ENCODE measurements at regions not wholly inside any gene's neighbourhood (a gene's known extent, or its start where the extent isn't known, plus 50 kb on each side); places are given as distances from the start of the nearest gene placed in this dataset.
"Not testable (repeated sequence)": the region's sequence is repeated elsewhere in the genome, so short reads cannot be mapped to it uniquely, and the experiment has no call there.

- POLR2A ChIA-PET = no interaction called here
- no peak overlapping the region for H3K4me3 Mint-ChIP-seq
- DNase-seq (peak in 1 of 10 donors; percentile 58), ATAC-seq (no peak)
- peaks cover 0 to 1% (median 0%) of the 10 kb centered on the region in 5 donors for H3K27me3 Mint-ChIP-seq
- H3K27ac Mint-ChIP-seq = peak overlapping the region in 1 of 10 donors; percentile 34
- peaks cover 0 to 11% (median 0%) of the 10 kb centered on the region in 3 donors for H3K36me3 Mint-ChIP-seq
- peaks cover 0 to 2% (median 0%) of the 10 kb centered on the region in 4 donors for H3K4me1 Mint-ChIP-seq
- peaks cover 0 to 14% (median 10%) of the 10 kb centered on the region in 9 donors for H3K9me3 Mint-ChIP-seq
These were observed 199.2 kb upstream of the NEGR1 start for GRCh38 chr1:72481420-72481970.

GRCh38 chr1:72466376-72466775 lies 184.0 kb upstream of the NEGR1 start:
- H3K27ac Mint-ChIP-seq = no peak overlapping the region
- DNase-seq (no peak), ATAC-seq (no peak)
- POLR2A ChIA-PET = interaction anchor here (0.7 kb wide), 1 partner anchor 27 kb away, joined by 3 read pairs; no protein-coding TSS in a partner anchor
- no peak overlapping the region for H3K4me3 Mint-ChIP-seq
- no peaks in the 10 kb centered on the region for H3K27me3 Mint-ChIP-seq
- H3K4me1 Mint-ChIP-seq = no peaks in the 10 kb centered on the region
- no peaks in the 10 kb centered on the region for H3K36me3 Mint-ChIP-seq
- peaks cover 0 to 10% (median 0%) of the 10 kb centered on the region in 9 donors for H3K9me3 Mint-ChIP-seq

- H3K27ac Mint-ChIP-seq = no peak overlapping the region
- H3K4me1 Mint-ChIP-seq = no peaks in the 10 kb centered on the region
- H3K9me3 Mint-ChIP-seq = peaks cover 0 to 11% (median 4%) of the 10 kb centered on the region in 9 donors
- H3K4me3 Mint-ChIP-seq = no peak overlapping the region
- no peak for ATAC-seq
- no peak for DNase-seq
- no peaks in the 10 kb centered on the region for H3K36me3 Mint-ChIP-seq
- H3K27me3 Mint-ChIP-seq = no peaks in the 10 kb centered on the region
- POLR2A ChIA-PET = no interaction called here
These were observed 180.0 kb upstream of the NEGR1 start for GRCh38 chr1:72462186-72462905.

- ATAC-seq = no peak
- H3K4me3 Mint-ChIP-seq = no peak overlapping the region
- H3K36me3 Mint-ChIP-seq = no peaks in the 10 kb centered on the region
- no peaks in the 10 kb centered on the region for H3K27me3 Mint-ChIP-seq
- no peak overlapping the region for H3K27ac Mint-ChIP-seq
- no peaks in the 10 kb centered on the region for H3K4me1 Mint-ChIP-seq
- peaks cover 0 to 11% (median 3%) of the 10 kb centered on the region in 9 donors for H3K9me3 Mint-ChIP-seq
- POLR2A ChIA-PET = no interaction called here
- no peak for DNase-seq
These were observed 159.9 kb upstream of the NEGR1 start for GRCh38 chr1:72442262-72442661.

DNA sequence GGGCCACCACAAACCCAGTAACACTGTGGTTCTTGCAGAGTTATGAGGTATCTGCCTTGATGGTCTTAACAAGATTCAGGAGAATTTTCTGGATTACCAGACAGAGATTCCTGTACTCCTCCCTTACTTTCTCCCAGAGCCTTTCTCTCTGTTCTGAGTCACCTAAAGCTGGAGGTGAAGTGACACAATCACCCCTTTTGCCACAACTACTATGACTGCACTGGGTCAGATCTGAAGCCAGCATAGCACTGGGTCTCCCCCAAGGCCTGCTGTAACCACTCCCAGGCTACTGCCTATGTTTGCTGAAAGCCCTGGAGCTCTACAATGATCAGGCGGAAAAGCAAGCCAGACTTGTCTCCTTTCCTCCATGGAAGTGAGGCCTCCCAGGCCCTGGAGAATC lies 156.7 kb upstream of the NEGR1 start:
- Mint-ChIP-seq H3K27me3 (no peaks in the 10 kb centered on the region), H3K27ac (no peak overlapping the region), H3K9me3 (peaks cover 0 to 7% (median 0%) of the 10 kb centered on the region in 9 donors), H3K4me1 (no peaks in the 10 kb centered on the region), H3K36me3 (no peaks in the 10 kb centered on the region), H3K4me3 (no peak overlapping the region)
- ATAC-seq = no peak
- POLR2A ChIA-PET = interaction anchor here (0.5 kb wide), 1 partner anchor 28 kb away, joined by 3 read pairs; no protein-coding TSS in a partner anchor
- DNase-seq = no peak

GRCh38 chr1:72438270-72438669 lies 155.9 kb upstream of the NEGR1 start:
- POLR2A ChIA-PET = no interaction called here
- Mint-ChIP-seq H3K27me3 (no peaks in the 10 kb centered on the region), H3K4me3 (no peak overlapping the region), H3K27ac (no peak overlapping the region), H3K4me1 (no peaks in the 10 kb centered on the region), H3K36me3 (no peaks in the 10 kb centered on the region), H3K9me3 (peaks cover 0 to 7% (median 0%) of the 10 kb centered on the region in 9 donors)
- ATAC-seq (no peak), DNase-seq (no peak)

DNA sequence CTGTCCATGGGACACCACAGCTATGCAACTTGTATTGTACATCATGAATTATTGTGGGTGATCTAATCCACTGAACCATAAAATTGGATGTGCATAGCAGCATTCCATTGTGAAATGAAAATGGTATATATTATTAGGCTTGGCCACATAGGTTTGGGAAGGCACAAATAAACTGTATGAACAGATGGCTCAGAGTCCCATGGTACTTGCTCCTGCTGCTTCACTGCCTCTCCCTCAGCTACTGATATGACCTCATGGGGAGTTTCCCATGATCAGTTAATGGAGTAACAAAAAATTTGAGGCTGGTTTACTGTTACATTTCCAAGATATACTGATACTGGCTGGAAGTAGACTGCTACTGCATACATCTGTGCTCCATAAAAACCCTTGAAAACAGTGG lies 152.7 kb upstream of the NEGR1 start:
- no peak for DNase-seq
- H3K36me3 Mint-ChIP-seq = no peaks in the 10 kb centered on the region
- H3K4me3 Mint-ChIP-seq = no peak overlapping the region
- H3K9me3 Mint-ChIP-seq = peaks cover 0 to 7% (median under 1%) of the 10 kb centered on the region in 9 donors
- POLR2A ChIA-PET = no interaction called here
- H3K27me3 Mint-ChIP-seq = no peaks in the 10 kb centered on the region
- no peak for ATAC-seq
- H3K27ac Mint-ChIP-seq = no peak overlapping the region
- no peaks in the 10 kb centered on the region for H3K4me1 Mint-ChIP-seq

DNA sequence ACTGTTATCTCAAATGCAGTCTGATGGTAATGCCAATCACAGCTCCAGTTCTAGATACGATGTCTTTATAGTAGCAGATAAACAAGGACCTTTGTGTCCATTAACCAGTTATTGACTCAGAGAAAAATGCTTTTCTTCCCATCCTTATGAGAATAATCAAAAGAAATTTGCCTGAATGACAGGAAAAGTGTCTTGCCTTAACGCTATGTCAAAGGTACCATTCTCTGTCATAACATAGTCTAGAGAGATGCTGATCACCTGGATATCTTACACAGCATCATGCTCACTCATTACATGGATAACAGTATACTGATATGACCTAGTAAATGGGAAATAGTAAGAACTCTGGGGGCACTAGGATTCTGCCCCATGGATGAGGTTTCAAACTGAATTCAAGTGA lies 151.7 kb upstream of the NEGR1 start:
- Mint-ChIP-seq H3K9me3 (peaks cover 0 to 7% (median 4%) of the 10 kb centered on the region in 9 donors), H3K4me1 (no peaks in the 10 kb centered on the region), H3K4me3 (no peak overlapping the region), H3K36me3 (no peaks in the 10 kb centered on the region), H3K27ac (no peak overlapping the region), H3K27me3 (no peaks in the 10 kb centered on the region)
- POLR2A ChIA-PET = no interaction called here
- no peak for ATAC-seq
- DNase-seq = no peak

GRCh38 chr1:72433591-72433990 lies 151.3 kb upstream of the NEGR1 start:
- POLR2A ChIA-PET = no interaction called here
- ATAC-seq = no peak
- no peak overlapping the region for H3K27ac Mint-ChIP-seq
- H3K9me3 Mint-ChIP-seq = peaks cover 0 to 9% (median 6%) of the 10 kb centered on the region in 9 donors
- no peak overlapping the region for H3K4me3 Mint-ChIP-seq
- no peaks in the 10 kb centered on the region for H3K36me3 Mint-ChIP-seq
- no peaks in the 10 kb centered on the region for H3K27me3 Mint-ChIP-seq
- no peaks in the 10 kb centered on the region for H3K4me1 Mint-ChIP-seq
- no peak for DNase-seq

DNA sequence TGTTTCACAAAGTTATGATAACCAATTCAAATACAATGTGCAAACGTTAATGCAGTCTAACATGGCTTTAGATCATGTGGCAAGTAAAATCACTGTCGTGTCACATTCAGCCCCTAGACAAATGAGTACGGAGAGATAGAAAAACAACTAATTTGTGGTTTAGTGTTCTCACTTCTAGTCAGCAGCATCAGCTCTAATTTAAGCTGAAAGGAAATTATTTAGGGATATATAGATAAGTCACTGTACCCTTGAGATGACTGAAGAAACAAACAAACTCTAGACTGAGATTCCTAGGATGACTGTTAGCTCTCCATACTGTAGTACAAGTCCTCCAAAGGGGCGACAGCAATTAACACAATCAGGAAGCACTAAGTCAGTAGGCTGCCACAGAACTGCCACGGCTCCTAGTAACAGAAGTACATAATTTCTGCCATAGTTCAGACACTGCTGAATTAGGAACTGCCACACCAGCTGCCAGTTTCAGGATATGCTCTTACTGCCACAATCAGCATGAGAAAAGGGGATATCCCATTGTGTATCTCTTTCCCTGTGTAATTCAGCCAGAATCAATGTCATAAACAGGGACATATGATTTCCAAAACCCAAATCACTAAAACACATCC lies 150.4 kb upstream of the NEGR1 start:
- peaks cover 2 to 17% (median 6%) of the 10 kb centered on the region in 9 donors for H3K9me3 Mint-ChIP-seq
- ATAC-seq (no peak), DNase-seq (no peak)
- H3K27me3 Mint-ChIP-seq = no peaks in the 10 kb centered on the region
- no peak overlapping the region for H3K27ac Mint-ChIP-seq
- H3K36me3 Mint-ChIP-seq = no peaks in the 10 kb centered on the region
- POLR2A ChIA-PET = no interaction called here
- no peaks in the 10 kb centered on the region for H3K4me1 Mint-ChIP-seq
- no peak overlapping the region for H3K4me3 Mint-ChIP-seq

DNA sequence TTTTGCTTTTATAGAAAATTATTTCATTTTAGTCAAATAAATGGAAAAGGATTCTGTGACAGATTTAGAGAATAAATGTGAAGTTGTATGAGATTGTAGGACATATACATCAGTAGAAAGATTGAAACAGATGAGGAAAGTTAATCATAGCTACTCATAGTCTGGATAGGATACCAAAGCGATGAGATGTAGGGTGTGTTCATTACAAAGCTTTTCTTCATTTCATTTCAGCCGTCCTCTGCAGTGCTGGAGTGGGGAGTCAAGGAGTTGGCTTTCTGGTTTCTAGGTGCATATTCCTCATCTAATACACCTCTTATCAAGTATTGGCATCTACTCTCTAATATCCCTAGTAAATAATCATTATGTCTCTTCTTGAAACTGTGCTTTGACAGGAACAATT lies 149.5 kb upstream of the NEGR1 start:
- DNase-seq (no peak), ATAC-seq (no peak)
- POLR2A ChIA-PET = no interaction called here
- Mint-ChIP-seq H3K4me1 (no peaks in the 10 kb centered on the region), H3K9me3 (peaks cover 6 to 18% (median 12%) of the 10 kb centered on the region in 9 donors), H3K36me3 (no peaks in the 10 kb centered on the region), H3K4me3 (no peak overlapping the region), H3K27ac (no peak overlapping the region), H3K27me3 (no peaks in the 10 kb centered on the region)

GRCh38 chr1:72428276-72428675 lies 145.9 kb upstream of the NEGR1 start:
- H3K9me3 Mint-ChIP-seq = peaks cover 8 to 26% (median 15%) of the 10 kb centered on the region in 9 donors
- H3K4me1 Mint-ChIP-seq, ATAC-seq, H3K27ac Mint-ChIP-seq, H3K4me3 Mint-ChIP-seq, DNase-seq, POLR2A ChIA-PET, H3K27me3 Mint-ChIP-seq, H3K36me3 Mint-ChIP-seq: not testable (repeated sequence)

DNA sequence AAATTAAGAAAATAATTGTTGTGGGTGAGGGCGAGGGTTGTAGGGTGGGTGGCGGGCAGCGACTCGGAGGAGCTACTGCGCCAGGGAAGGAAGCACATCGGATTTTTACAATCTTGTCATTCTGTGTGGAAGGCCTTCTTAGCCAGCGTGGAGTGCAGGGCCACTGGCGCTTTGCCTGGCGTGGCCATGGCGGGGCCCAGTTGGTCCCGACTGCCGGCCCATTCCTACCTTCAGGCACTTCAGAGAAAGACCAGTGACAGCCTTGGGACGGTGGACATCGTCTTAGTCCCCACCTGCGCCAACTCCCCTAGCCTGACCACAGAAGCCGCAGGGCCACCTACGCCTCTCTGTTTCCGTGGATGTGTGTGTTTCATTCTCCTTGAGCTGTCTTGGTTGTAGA lies 136.9 kb upstream of the NEGR1 start:
- Mint-ChIP-seq H3K4me3 (no peak overlapping the region), H3K27ac (no peak overlapping the region), H3K36me3 (no peaks in the 10 kb centered on the region), H3K4me1 (no peaks in the 10 kb centered on the region), H3K9me3 (peaks cover 0 to 24% (median 4%) of the 10 kb centered on the region in 9 donors), H3K27me3 (peaks cover 0 to 3% (median 0%) of the 10 kb centered on the region in 5 donors)
- POLR2A ChIA-PET = no interaction called here
- DNase-seq (no peak), ATAC-seq (no peak)
